HG03039 (cell line): ENCODE measurements at regions not wholly inside any gene's neighbourhood (a gene's known extent, or its start where the extent isn't known, plus 50 kb on each side); places are given as distances from the start of the nearest gene placed in this dataset.
"Not testable (repeated sequence)": the region's sequence is repeated elsewhere in the genome, so short reads cannot be mapped to it uniquely, and the experiment has no call there.

Experiments used
- ATAC-seq: cut with Tn5 transposase; IDR thresholded peaks from one replicate; pipeline ENCODE4 v1.9.1; 2021; ENCODE audit warnings: mild to moderate bottlenecking, moderate library complexity; ENCODE audit not compliant: unreplicated experiment

DNA sequence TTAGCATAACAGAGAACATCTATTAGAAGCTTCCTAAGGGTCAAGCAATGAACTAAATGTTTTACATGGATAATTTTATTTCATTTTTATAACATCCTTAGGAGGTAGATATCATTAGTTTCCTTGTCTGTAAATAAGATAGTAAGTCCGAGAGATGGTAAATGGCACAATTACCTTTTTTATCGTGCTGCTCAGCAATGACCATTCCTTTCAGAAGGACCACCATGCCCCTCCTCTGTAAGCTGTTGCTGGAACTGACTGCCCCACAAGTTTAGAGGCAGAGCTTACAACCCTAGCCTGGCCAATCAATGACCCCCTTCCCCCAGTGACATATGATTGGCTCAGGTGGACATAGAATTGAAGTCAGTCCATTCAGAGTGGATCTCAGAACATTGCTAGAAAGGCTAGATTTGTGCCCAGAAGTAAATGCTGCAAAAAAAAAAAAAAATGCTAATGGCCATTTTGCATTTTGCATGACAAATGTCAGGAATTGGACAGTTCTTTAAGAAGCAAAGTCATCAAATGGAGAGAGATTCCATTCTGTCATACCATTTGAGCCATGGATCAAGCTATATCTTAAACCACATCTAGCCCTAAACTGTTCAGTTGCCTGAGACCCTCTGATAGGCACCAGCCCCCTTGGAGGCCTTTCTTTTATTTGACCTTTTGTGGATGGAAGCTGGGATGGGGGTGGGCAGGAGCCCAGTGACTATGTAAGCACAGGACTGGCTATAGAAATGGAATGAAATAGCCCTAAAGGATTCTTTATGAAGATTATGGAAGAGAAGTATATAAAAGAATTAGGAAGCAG lies 668.3 kb downstream of the UQCRFS1 start:
- ATAC-seq, result no peak

DNA sequence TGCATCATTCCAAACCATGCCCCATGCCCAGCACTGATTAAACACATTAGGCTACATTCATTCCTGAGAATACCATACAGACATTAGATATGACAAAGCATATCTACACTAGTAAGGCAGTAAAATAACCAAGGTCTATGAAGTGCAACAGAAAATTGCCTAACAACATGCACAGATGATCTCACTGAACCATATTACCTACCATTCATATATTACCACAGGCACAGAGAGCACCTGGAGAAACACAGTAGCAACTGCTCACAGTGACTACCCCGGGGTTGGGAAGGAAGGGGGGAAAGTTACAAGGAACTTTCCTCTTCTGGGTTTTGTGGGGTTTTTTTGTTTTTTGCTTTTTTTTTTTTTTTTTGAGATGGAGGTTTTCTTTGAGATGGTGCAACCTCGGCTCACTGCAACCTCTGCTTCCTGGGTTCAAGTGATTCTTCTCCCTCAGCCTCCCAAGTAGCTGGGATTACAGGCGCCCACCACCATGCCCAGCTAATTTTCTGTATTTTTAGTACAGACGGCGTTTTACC lies 669.6 kb downstream of the UQCRFS1 start:
- ATAC-seq, result no peak

DNA sequence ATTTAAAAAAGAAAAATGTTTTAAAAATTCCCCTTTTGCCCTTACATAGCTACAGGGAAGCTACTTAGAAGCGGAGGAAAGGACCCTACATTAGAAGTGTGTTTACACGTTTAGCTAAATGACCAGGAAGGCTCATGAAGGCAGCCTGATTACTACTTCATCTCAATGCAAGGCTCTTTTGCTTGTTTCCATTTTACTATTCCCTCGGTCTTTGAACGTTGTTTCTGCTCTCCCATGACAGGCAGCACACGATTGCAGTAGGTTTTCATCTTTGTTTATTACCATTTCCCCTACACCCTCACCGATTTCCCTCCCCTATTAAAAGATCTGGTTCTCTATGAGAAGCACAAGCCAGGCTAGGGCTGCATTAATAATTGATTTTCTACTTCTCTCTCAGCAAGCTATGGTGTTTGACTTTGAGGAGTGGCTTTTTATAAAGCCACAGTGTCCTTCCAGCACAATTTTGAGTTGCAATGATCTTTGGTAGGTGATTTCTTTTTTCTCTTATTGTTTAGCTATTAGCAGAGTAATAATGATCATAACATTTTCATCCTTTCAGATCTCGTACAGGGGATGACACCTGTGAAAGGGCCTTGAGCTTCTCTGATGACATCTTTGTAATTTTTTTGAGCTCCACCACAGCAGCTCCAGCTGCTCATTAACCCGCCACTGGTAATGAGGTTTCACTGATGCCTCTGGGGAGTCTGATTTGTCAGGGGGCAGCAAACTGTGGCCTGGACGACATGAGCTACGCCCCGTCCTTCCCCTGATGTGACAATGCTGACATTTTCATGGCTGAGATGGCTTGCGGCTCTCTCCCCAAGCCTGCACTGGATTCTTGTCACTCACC lies 670.3 kb downstream of the UQCRFS1 start:
- no peak for ATAC-seq

DNA sequence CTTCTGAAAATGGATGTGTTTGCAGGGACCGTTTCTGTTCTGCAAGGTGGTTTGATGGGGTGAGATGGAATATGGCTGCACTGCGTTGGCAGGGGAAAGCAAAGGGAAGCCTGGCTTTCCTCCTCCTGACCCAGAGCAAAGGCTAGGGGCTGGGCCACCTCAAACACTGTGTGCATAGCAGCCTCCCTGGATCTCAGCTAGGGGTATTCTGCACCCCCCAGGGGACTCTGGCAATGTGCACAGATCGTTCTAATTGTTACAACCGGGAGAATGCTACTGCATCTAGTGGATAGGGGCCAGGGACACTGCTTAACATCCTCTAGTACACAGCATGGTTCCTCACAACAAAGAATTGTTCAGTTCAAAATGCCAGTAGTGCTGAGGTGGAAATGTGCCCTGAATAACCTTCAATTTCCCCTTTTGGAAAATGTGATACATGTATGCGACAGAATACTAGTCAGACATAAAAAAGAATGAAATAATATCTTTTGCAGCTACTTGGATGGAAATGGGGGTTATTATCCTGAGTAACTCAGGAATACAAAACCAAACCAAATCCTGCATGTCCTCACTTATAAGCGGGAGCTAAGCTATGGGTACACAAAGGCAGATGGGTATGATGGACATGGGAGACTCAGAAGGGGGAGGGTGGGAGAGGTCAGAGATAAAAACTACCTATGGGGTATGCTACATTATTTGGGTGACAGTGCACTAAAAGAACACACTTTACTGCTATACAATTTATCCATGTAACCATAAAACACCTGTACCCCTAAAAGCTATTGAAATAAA lies 671.2 kb downstream of the UQCRFS1 start:
- ATAC-seq, result no peak

DNA sequence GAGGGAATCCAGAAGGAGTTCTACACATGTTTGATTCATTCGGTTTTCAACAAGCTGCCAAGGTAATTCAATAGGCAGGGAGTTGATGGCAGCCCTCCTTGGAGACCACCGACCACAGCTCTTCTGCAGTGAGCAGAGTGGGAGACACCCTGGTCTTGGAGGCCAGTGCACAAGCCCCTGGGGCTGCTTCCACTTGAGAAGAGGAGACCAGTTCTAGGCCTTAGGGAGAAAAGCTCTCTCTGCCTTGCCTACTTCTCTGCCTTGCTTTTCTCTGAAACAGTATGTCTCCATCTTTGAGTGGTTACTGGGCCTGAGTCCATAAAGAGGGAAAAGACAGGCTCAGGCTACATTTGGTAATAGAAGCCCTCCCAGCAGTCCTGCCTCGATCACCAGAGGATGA lies 671.9 kb downstream of the UQCRFS1 start:
- ATAC-seq, result no peak

DNA sequence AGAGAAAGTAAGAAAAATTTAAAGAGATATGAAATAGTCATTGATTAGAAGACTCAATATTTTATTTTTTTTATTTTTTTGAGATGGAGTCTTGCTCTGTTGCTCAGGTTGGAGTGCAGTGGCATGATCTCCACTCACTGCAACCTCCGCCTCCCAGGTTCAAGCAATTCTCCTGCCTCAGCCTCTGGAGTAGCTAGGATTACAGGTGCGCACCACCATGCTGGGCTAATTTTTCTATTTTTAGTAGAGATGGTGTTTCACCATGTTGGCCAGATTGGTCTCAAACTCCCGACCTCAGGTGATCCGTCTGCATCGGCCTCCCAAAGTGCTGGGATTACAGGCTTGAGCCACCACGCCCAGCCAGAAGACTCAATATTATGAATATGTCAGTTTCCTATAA lies 672.6 kb downstream of the UQCRFS1 start:
- not testable (repeated sequence) for ATAC-seq

DNA sequence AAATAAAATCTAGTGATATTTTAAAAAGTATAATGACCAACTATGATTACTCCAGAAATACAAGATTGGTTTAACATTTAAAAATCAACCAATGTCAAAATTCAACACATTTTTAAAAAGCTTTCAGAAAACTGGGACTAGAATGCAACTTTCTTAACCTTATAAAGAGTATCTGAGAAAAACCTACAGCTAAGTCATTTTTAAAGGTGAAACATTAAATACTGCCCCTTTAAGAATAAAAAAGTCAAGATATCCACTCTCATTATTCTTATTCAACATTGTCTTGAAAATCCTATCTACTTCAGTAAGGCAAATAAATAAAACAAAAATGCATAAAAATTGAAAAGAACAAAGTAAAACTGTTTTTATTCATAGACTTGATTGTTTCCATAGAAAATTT lies 673.2 kb downstream of the UQCRFS1 start:
- ATAC-seq, result no peak

DNA sequence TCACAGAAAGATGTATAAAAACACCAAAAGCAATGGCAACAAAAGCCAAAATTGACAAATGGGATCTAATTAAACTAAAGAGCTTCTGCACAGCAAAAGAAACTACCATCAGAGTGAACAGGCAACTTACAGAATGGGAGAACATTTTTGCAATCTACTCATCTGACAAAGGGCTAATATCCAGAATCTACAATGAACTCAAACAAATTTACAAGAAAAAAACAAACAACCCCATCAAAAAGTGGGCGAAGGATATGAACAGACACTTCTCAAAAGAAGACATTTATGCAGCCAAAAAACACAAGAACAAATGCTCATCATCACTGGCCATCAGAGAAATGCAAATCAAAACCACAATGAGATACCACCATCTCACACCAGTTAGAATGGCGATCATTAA lies 674.4 kb downstream of the UQCRFS1 start:
- ATAC-seq, result not testable (repeated sequence)

DNA sequence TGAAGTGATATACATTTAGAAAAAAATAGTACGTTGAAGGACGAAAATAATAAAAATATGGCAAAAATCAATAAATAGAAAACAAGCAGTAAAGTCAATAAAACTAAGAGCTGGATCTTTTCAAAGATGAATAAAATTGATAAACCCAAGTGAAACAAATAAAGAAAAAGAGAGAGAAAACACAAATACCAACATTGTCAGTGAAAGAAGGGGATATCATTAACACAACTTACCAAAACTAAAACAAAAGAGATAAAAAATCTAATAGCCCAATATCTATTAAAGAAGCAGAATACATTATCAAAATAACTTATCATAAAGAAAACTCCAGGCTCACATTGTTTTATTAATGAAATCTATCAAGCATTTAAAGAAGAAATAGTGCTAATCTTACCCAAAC lies 675.1 kb downstream of the UQCRFS1 start:
- ATAC-seq, result no peak

DNA sequence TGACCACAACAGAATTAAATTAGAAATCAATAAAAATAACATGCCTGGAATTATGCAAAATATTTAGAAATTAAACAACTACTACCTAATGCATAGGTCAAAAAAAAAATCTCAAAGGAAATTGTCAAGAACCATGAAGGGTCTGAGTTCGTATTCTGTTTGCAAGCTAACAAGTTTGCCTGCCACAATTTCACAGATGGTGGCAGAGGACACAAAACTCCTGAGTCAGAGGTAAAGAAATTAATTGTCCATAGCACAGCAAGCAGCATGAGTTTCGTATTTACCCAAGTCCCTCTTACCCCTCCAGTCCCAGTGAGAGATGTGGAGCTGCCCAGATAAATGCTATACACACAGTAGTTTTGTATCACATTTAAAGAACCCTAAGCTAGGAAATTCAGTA lies 675.9 kb downstream of the UQCRFS1 start:
- no peak for ATAC-seq

DNA sequence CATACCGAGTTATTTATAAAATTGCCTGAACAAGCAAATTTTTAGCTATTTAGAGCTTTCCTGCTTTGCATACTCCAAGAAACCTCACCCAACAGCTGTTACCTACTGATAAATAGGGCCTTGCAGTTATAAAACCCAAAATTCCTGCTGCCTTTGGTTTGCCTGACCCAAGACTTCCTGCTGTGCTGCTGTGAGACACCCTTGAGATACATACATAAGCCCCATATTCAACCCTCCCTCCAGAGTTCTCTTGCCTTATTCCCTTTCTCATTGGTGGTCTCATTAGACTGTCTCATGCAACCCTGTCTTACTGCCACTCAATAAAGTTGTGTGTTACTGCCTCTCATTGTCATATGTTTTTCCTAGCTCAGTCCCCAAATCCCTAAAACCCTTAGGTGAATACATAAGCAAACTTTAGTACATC lies 677.6 kb downstream of the UQCRFS1 start:
- no peak for ATAC-seq

DNA sequence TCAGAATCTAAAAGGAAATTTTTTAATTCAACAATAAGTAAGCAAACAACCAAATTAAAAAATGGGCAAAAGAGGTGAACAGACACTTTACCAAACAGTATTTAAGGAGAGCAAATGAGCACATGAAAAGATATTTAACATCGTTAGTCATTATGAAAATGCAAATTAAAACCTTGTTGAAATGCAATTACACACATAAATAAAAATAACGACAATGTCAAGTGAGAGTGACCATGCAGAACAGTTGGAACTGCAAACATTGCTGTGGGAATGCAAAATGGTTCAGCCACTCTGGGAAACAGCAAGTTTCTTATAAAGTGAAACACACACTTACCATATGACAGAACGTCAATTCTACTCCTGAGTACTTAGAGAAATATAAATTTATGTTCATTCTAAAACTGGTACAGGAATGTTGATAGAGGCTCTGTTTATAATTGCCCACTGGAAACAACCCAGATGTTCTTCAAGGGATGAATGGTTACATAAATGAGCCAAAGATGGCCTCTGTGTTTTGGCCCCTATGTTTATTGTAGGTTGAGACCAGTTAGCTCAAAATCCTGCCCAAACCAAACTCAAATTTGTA lies 678.1 kb downstream of the UQCRFS1 start:
- no peak for ATAC-seq

DNA sequence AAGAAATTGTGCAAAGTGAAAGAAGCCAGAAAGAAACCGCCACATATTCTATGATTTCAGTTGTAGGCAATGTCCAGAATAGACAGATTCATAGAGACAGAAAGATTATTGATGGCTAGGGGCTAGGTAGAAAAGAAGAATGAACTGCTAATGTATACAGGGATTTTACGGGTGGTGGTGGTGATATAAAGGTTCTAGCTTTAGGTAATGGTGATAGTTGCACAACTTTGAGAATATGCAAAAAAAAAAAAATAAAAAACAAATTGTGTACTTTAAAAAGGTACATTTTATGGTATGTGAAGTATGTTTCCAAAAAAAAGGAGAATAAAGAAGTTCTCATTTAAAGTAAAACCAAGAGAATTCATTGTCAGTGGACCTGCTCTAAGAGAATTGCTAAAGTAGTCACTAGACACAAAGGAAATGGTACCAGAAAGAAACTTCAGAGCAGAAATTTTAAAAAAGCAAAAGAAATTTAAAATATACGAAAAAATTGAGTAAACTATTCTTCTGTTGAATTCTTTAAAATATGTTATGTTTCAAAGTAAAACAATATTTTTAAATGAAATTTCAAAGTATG lies 680.1 kb downstream of the UQCRFS1 start:
- no peak for ATAC-seq

DNA sequence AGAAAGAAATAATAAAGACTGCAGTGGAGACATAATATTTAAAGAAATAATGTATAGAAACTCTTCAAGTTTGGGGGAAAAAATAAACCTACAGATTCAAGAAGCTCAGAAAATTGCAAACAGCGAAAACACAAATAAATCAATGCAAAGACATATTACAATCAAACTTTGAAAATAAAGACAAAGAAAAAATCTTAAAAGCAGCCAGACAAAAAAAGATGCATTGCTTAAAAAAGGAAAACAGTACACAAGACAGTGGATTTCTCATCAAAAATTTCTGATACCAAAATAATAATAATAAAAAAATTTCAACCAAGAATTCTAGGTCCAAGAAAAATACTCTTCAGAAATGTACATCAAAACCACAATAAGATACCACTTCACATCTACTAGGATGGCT lies 681.0 kb downstream of the UQCRFS1 start:
- ATAC-seq, result no peak

DNA sequence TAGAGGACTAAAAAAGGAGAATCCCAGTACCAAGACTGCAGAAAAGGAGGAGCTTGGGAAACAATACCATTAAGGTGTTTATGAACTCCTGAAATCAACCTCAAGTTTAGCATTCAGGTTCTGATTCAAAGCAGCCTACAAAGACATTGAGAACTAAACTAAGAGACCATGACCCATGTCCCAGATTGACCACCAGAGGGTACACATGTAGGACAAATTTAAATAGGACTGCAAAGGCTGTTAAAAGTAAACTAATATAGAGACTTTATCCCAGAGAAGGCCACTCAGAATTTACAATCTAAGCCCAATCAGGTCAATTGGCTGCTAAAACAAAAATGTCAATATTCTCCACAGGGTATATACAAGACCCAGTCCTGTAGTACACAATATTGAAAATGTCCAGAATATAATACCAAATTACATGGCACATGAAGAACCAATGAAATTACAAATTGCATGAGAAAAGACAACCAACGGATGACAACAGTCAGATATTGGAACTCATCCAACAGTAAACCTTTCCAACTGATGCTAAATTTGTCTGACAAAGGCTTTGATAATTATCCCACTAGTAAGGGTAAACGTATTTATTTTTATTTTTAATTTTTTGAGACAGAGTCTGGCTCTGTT lies 682.4 kb downstream of the UQCRFS1 start:
- no peak for ATAC-seq

DNA sequence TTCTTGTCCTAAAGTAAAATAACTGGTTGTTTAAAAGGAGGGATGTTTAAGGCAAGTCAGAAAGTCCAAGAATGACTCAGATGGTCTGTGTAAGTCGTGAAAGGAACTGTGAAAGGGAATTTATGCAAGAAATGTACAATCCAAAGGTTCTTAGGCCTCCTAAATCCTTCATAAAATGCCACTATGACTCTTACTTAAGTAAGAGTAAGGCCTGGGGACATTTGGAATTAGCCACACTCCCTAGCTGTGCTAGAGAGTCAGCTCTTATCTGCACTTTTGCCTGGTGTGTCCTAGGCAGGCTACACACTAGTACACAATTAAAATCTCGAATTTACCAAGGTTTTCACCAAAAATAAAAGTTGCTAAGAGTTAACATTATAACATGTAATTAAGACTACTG lies 686.9 kb downstream of the UQCRFS1 start:
- ATAC-seq, result no peak

DNA sequence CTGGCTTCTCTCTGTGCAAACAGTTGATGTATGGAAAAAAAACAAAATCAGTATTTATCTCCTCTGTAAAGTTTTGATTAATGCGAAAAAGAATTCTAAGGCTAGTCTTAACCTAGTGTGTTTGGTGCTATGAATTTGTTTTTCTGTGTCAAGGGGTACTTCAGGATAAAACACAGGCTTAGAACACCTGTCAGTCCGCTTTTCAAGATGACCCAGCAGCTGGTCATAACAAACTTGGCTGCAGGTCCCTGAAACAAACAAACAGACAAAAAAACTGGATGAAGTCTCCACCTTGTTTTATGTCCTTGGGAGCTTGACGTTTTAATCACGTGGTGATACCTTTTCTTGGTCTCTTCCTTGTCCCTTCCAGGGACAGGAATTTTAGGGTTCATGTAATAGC lies 689.3 kb downstream of the UQCRFS1 start:
- ATAC-seq, result no peak

DNA sequence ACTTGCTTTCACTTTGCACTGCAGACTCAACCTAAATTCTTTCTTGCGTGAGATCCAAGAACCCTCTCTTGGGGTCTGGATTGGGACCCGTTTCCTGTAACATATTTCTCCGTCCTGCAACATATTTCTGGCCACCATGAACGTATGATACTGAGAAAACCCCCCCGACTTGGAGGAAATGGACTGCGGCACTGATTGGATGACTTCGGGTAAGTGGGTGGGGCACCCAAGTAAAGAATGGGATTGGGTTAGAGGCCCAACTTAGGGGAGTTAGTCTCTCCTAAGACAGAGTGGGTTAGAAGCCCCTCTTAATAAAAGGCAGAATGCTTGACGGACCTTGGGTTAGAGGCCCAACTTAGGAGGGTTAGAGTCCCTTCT lies 690.4 kb downstream of the UQCRFS1 start:
- no peak for ATAC-seq

DNA sequence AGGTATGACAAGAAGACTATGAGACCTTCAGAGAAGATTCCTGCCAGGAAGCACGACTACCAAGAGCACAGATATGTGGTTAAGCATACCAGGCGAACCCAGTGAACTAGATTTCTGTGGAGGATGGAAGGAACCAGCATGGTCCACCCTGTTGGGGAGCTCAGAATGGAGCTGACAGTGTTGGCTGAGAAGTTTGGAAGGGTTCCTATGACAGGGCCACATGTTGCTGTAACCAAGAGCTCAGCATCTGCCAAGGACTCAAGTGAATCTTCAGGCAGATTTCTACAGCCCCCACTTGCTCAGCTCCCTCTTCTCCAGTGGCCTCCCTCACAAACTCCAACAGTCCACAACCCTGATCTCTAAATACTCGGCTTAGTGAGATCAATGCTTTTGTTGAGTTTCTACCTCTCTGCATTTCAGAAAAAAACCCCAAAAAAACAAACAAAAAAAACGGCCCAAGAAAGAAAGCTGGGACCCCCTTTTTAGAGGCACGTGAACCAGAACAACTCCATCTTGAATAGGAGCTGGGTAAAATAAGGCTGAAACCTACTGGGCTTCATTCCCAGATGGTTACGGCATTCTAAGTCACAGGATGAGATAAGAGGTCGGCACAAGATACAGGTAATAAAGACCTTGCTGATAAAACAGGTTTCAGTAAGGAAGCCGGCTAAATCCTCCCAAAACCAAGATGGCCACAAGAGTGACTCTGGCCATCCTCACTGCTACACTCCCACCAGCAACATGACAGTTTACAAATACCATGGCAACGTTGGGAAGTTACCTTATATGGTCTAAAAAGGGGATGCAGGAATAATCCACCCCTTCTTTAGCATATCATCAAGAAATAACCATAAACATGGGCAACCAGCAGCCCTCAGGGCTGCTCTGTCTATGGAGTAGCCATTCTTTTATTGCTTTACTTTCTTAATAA lies 691.1 kb downstream of the UQCRFS1 start:
- no peak for ATAC-seq
